ENCODE measurements at regions not wholly inside any gene's neighbourhood (a gene's known extent, or its start where the extent isn't known, plus 50 kb on each side); places are given as distances from the start of the nearest gene placed in this dataset.

GRCh38 chr5:13322769-13323168 lies 621.7 kb downstream of the DNAH5 start:
- TF ChIP-seq POLR2AphosphoS5 (IDR thresholded peaks at IDR 0.05) (no peak), CTCF (IDR thresholded peaks at IDR 0.05) (no peak), EP300 (IDR thresholded peaks at IDR 0.05) (no peak)

All from esophagus muscularis mucosa (tissue), 4 donors.